Urothelium cell line (cell line): ENCODE measurements at regions not wholly inside any gene's neighbourhood (a gene's known extent, or its start where the extent isn't known, plus 50 kb on each side); places are given as distances from the start of the nearest gene placed in this dataset.
A peak's percentile ranks its signal among the peaks of the same experiment; 100 is the strongest.

Experiments
- DNase-seq: peaks from one replicate; pipeline ENCODE4 v3.0.0; 2011; ENCODE audit warnings: low spot score, mixed read lengths
- FAIRE-seq: peaks from 2 replicates; lab custom pipeline; 2011; peaks lifted over from hg19 to GRCh38; lab: Jason Lieb, UNC

DNA sequence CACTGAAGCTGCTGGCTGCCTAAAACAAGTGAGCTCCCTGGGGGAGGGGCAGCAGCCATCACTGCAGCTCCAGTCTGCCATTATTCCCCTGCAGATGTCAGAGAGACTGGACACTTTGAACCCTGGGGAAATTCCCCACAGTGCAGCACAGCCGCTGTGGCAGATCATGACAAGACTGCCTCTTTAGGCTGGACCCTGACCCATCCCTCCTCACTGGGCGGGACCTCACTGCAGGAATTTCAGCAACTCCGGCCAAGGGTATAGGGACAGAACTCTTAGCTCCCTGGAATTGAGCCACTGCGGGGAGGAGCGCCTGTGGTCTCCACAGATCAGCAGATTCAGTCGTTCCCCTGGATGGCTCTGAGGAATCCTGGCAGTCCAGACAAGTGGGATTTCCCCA is 964.6 kb downstream of the BRINP3 start:
- DNase-seq, result no peak
- no peak for FAIRE-seq

DNA sequence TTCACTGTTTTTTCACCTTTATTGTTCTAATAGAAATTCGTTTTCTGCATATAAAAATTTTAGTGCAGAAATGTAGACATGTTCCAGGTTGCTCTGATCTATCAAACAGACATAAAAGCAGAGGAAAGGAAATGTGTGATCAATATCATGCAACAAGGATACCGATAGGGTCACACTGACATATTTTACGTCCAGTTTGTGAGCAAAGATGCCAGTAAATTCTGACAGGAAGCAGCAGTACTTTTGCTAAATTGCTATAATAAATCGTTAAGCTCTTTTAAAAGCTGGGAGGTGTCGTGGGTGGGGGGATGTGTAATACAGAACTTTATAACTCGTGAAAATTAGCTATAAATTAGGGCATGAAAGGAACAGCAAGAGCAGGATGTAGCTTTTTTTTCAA is 955.2 kb downstream of the BRINP3 start:
- no peak for DNase-seq
- no peak for FAIRE-seq

DNA sequence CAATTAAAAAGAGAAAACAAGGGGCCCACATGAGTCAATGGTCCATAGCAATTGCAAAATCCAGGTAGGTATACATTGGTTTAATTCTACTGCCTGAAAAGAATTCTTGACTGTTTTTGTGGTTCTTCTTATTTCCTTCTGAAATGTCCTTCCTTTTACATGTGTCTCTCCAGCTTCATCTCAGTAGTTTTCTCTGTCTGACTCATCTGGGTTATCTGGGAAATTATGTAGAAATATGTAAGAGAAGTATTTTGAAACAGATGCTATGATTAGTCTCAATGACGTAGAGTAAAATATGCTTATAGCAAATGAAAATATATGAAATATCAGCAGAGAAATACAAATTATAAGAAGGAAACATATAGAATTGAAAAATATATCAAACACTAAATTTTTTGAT is 953.2 kb downstream of the BRINP3 start:
- no peak for FAIRE-seq
- no peak for DNase-seq

DNA sequence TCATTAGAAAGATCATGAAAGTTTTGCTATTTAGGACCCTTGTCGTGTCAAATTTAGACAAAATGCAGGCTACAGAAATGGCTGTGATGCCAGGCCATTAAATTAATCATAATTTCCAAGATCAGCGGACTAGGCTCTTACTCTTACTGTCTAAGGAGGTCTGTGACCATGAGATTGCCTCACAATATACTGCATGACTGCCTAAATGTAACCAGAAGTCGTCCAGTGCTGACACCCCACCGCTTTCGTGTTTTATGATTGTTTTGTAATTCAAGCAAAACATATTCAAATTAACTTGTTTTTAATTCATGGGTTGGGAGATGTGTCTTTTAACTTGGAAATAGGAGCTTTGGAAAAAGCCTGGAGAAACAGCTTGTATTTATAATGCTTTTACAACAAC is 947.5 kb downstream of the BRINP3 start:
- no peak for DNase-seq

DNA sequence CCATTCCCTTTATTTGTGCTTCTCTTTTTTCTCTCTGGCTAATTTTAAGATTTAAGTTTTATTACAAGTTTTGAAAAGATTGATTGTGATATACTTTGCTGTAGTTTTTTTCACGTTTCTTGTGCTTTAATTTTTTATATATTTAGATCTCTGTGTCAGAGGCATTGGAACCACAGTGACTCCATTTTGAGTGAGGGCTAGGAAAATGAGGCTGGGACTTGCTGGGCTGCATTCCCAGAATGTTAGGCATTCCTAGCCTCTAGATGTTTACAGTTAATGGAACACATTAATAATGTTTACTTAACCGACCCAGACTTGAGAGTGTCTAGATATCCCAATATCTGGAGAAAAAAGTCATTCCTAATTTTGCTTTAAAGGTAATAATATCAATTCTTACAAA is 939.4 kb downstream of the BRINP3 start:
- DNase-seq, result no peak

More for the DNA sequence above, 947.5 kb downstream of the BRINP3 start:
- no peak for FAIRE-seq

DNA sequence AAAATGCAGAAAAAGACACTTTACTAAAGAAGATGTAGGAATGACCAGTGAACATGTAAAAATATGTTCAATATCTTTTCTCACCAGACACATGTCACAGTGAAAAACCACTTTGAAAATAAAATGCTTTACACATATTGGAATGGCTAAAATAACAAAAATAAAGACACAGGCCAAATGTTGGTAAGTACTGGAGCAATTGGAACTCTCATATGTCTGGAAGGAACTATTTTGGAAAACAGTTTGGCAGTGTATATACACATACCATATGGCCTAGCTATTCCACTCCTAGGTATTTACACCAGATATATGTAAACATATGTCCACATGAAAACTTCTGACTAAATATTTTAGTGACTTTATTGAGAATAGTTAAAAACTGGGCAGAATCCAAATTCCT is 927.2 kb downstream of the BRINP3 start:
- no peak for FAIRE-seq
- DNase-seq, result no peak

More for the DNA sequence above, 939.4 kb downstream of the BRINP3 start:
- FAIRE-seq, result no peak

DNA sequence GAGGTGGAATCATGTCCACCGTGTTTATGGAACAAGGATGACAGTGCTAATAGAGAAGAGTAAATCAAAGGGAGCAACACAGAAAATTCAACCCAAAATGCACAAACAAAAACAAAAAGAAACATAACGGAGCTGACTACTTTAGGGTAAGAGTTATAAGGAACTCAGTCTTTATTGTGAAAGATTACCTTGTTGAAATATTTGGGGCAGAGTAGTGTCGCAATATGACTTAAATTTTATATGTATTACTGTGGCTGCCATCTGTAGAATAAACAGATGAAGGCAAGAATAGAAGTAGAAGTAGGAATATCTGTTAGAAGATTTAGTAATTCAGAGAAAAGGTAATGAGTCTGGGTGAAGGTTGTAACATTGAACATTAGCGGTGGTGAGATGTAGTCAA is 913.9 kb downstream of the BRINP3 start:
- FAIRE-seq, result no peak

DNA sequence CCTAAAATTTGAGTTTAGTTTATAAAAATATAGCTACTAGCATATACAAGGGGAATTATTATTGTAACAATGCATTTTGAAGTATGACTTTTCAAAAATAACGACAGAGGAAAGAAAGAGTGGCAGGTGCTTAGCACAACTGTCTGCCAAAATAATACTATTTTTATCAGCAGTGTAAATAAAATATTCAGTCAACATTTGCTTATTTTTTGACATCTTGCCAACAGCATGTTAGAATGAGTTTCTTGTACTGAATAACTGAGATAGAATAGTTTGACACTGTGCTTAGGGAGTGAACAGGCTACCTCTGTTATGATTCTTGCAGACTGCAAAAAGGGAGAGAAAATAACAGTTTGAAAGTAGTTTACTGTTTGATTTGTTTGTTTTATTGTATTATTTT is 909.8 kb downstream of the BRINP3 start:
- FAIRE-seq (no peak), DNase-seq (no peak)

More for the DNA sequence above, 913.9 kb downstream of the BRINP3 start:
- no peak for DNase-seq

DNA sequence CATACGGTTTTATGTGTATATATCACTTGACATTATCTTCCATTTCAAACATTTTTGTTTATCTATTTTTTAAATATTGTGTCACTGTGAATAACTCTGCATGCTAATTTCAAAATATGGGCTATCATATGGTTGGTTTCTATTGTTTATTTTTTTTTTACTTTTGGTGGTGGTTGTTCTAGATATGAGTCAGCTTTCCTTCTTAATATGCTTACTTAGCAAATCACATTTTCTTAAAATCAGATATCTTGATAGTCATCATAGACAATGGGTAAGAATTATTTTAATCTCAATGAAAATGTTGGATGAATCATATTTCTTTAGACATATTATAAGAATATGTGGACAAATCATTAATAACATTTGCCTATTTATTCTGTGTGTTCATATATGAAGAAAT is 881.5 kb downstream of the BRINP3 start:
- no peak for DNase-seq
- no peak for FAIRE-seq

DNA sequence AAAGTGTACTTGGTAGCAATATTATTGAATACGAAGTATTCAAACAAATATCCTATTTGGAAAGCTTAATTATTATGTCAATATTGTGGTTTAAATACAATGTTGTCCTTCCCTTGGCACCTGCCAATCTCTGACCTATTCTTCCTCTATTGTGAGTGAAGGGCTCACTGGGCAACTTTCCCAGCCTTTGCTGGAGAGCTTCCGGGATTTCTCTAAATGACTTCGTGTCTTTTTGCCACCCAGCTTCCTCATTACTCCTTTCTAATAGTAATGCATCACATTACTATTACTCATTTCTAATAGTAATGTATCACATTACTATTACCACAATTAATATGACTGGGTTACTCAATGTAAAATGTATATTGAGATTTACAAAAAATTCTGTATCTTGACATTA is 880.6 kb downstream of the BRINP3 start:
- DNase-seq, result no peak
- FAIRE-seq, result no peak

DNA sequence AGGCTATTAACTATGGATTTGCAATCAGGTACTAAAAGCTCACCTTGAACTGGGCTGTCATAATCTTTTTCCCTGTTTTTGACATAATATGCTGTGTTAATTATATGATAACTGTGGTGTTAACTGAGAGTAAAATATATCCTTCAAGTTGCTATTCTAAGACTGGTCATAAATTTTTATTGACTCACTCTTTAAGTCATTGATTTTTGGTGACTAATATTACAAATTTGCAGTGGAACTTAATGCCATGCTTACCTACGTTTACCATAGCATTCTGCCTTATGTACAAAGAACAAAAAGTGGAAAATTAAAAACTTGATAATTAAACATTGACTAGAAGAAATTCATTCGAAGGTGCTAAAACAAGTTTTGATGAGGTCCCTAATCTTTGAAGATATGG is 872.4 kb downstream of the BRINP3 start:
- FAIRE-seq (no peak), DNase-seq (no peak)

DNA sequence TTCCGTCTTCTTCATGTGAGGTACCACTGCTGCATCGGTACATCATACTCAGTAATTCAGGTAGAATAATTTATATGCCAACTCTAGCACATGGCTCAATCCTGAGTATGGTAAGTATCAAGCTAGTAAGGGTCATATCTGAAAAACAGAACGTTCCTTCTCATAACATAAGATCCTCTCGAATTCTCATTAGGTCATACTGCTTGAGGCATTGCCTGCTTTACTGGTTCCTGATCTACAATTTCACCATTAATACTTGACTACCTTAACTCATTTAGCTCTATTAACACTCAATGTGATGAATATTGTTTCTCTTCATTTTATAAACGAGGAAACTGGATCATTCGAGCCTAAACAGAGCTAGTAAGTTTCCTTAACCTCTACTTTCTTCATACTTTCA is 871.6 kb downstream of the BRINP3 start:
- DNase-seq (no peak), FAIRE-seq (no peak)

DNA sequence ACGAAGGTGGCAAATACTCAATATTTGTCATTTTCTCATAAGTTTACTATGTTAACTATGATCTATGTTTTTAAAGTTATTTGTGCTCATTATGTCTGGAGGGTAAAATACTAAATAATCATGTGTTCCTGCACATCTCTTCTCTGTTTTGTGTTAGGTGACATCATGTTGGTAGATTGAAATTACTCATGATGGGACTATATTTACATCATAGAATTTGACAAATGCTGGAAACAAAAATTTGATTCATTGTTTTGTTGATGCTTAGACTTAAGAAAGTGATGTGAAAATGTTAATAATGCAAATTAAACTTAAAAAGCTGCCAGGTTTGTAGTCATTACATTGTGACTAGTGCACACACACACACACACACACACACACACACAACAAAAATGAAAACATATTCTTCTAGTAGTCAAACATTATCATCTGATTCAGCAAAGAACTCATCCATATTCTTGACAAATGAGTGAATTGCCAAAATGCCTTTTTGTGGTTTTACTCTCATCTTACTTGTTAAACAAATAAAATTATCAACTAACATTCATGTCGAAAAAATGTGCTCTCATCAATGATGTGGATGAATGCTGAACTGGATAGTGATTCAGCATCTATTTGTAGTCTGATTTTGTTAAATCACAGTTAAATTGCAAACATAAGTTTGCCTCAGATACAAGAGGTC is 870.7 kb downstream of the BRINP3 start:
- DNase-seq (peak; percentile 19), FAIRE-seq (no peak)

DNA sequence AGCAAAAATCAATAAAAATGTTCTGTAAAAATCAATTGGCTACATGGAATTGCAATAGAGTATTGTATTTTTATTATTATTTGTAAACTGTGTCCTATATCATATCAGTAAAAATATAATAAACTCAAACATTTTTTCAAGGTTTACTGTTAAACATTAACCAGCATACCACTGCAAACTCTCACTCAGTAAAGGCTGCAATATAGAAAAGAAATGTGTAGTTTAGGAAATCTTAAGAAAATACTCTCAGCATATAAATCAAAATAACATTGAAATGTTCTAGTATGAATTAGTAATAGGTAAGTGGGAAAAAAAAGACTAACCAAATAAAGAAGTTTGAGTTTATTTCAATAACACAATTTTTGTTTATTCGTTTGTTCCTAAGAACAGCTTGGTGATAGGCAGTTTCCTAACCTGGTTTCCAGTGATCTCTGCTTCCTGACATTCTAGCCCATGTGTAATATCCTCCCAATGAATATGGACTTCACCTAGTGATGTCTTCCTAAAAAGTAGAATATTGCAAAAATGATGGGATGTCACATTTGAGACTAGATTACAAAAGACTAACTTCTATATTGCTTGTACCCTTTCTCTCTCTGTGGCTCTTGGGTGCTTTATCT is 870.1 kb downstream of the BRINP3 start:
- no peak for FAIRE-seq
- DNase-seq, result no peak

DNA sequence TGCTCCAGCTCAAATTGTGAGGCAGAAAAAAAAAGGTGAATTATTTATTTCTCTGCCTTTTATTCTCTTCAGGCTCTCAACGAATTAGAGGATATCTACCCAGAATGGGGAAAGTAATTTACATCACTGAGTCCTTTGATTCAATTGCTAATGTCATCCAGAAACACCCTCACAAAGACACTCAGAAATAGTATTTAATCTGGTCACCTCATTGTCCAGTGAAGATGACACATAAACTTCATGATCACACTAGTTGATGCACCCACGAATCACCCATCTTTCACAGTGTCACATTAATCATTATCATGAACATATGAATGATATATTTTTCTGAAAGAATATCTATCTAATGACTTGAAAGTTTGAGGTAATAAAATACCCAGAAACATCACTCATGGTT is 868.5 kb downstream of the BRINP3 start:
- FAIRE-seq, result no peak
- no peak for DNase-seq

DNA sequence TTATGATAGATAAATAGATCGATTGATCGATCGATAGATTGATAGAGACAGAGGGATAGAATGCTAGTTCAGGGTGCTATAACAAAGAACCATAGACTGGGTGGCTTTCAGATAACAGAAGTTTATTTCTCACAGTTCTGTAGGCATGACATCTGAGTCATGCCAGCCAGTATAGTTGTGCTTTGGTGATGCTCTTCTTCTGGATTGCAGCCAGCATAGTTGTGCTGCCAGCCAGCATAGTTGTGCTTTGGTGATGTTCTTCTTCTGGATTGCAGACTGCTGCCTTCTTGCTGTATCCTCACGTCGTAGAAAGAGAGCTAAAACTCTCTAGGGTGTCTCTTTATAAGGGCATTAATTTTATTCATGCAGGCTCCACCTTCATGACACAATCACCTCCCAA is 860.8 kb downstream of the BRINP3 start:
- DNase-seq (peak; percentile 68), FAIRE-seq (peak; percentile 67)

DNA sequence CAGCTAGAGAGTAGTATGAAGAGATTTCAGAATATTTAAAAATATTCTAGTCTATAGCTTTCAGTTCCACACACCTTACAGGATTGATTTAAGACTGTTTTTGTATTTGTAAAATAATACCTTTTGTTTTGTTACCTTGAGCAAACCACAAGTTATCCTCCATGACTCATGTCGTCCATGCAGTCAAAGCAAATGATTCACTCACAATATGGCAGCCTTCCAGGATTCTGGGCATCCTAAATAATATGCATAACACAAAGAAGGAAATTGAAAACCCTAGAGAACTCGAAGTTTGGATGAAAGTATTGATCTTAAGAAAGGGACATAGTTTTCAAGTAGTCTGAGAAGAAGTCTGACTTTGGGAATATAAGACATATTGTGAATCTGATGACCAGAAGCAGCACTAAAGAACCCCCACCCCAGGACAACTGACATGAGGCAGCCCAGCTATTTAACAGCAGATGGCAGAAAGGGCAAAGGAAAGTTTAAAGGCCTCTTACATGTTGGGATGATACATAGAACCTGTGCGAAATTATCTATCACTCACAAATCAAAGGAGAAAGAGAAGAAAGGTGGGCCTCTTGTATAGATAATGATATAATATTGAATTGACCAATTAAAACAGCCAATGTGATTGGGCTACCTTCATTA is 857.9 kb downstream of the BRINP3 start:
- DNase-seq (peak; percentile 69), FAIRE-seq (no peak)

DNA sequence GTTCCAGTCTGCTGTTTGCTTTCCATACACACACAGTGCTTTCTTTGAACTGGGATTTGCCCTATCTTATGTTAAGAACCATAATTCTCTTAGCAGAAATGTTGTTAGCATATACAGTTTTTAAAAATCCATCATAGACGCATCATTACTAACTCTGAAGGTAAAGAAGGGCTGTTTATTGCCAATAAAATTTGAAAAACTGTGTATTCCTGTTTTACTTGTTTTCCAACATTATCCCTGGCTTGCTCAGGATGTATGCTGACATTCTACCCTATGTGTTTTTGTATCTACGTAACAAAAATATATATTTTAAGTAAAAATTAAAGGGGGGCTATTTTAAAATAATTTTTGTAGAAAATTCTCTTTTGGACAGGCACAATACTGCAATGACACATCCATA is 857.2 kb downstream of the BRINP3 start:
- no peak for DNase-seq
- no peak for FAIRE-seq

DNA sequence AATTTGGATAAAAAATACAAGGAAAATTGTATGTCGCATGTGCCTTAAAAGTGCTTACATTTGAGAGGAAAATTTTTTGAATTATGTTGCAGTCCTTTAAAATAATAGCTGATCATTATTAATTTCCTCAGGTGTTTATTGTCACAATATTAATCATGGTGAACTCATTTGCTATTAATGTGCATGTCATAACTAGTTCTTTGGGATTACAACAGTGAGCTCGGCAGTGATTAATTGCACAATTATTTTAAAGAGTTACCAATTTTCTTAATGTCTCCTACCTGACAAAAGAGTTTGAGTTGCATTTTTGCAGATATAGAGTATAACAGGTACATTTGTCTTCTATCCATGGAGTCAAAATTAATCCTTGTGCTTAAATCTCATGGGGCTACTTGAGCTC is 854.3 kb downstream of the BRINP3 start:
- FAIRE-seq (no peak), DNase-seq (no peak)

DNA sequence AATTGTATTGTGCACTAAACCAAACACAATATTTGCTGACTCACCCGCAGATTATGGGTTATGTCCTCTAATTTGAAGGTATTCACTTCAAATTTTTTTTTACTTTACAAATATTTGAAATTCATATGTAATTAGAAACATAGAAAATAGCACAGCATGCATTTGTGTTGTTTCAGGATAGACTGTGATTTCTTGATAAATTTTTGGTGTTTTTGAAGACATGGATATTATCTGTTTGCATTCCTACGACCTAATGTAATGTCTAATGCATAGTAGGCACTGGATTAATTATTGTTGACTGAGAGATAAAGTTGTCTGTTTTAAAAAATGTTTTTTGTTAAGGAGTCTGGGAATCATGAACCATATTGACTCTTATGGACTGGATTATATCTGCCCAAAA is 850.2 kb downstream of the BRINP3 start:
- DNase-seq (no peak), FAIRE-seq (no peak)

DNA sequence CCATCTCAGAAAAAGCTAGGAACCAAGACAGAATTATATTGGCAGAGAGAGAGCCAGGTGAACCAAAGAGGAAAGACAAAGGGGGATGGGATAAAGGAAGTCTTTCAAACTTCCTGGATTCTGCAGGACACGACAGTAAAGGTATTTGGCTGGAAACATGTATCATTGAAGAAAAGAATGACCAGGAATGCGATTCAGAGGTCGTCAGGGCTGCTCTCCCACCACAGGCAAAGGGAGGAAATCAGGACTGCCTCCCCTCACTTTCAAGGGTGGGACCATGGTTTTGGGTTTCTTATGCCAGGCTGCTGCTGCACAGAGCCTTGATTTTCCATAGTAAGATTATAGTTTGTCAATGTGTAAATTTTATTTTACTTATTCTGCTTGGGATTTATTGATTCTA is 848.8 kb downstream of the BRINP3 start:
- FAIRE-seq (no peak), DNase-seq (no peak)

DNA sequence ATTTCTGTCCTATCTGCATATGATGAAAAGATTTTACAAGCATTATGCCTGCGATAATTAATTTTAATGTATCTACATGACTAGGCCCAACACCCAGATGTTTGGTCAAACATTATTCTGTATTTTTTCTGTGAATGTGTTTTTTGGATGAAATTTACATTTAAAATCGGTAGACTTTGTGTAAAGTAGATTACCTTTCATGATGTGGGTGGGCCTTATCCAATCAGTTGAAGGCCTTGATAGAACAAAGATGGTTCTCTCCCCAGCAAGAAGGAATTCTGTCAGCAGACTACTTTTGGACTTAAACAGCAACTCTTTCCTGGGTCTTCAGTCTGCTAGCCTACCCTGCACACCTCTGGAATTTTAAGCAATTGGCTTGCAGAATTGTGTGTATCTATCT is 844.0 kb downstream of the BRINP3 start:
- no peak for FAIRE-seq
- DNase-seq, result no peak
